OCI-LY7 (cell line): ENCODE measurements at regions not wholly inside any gene's neighbourhood (a gene's known extent, or its start where the extent isn't known, plus 50 kb on each side); places are given as distances from the start of the nearest gene placed in this dataset.

Experiments
- BruUV-seq: library from RNA; stranded (reverse); fragments of 400-500 nt; replicated peaks from 2 replicates; lab custom pipeline; 2021; lab: Mats Ljungman, UMichigan
- CTCF ChIA-PET: fragments of 300-600 bp; sonication (Branson Sonifier 250); formaldehyde crosslinking; loops from one replicate; lab custom pipeline; 2022; ENCODE audit warnings: antibody characterized with exemption; ENCODE audit not compliant: unreplicated experiment; lab: Charles Lee
- POLR2A ChIA-PET: fragments of 300-600 bp; sonication (Branson Sonifier 250); formaldehyde crosslinking; loops from one replicate; lab custom pipeline; 2022; ENCODE audit warnings: antibody characterized with exemption; lab: Charles Lee
- DNase-seq: peaks from one replicate; pipeline ENCODE4 v3.0.0-alpha.2; 2015; ENCODE audit warnings: low spot score
- H2AFZ ChIP-seq: fragments of 200-600 bp; sonication (generic), shearing (Covaris generic); 2 replicates; pipeline ENCODE4 v1.6.1; 2014; ENCODE audit warnings: mild to moderate bottlenecking, antibody characterized with exemption, low read length, moderate library complexity
- H3K27ac ChIP-seq: fragments of 200-600 bp; sonication (generic); 2 replicates; pipeline ENCODE4 v1.5.1; 2014; ENCODE audit warnings: mixed run types, low read depth, mild to moderate bottlenecking, moderate library complexity, low read length, inconsistent platforms; ENCODE audit not compliant: poor library complexity, severe bottlenecking
- H3K36me3 ChIP-seq: fragments of 200-600 bp; sonication (generic); 2 replicates; pipeline ENCODE4 v1.6.1; 2014; ENCODE audit warnings: mild to moderate bottlenecking, antibody characterized with exemption, low read length, moderate library complexity, mixed read lengths; ENCODE audit not compliant: insufficient read depth
- H3K4me1 ChIP-seq: fragments of 200-600 bp; sonication (generic); 2 replicates; pipeline ENCODE4 v1.5.1; 2014; ENCODE audit warnings: mild to moderate bottlenecking, low read length; ENCODE audit not compliant: insufficient read depth, poor library complexity, severe bottlenecking
- H3K4me2 ChIP-seq: fragments of 200-600 bp; sonication (generic); 2 replicates; pipeline ENCODE4 v1.6.1; 2014; ENCODE audit warnings: mild to moderate bottlenecking, low read length
- H3K4me3 ChIP-seq: fragments of 200-600 bp; sonication (generic); 2 replicates; pipeline ENCODE4 v1.5.1; 2014; ENCODE audit warnings: mild to moderate bottlenecking, low read depth, low read length; ENCODE audit not compliant: poor library complexity, severe bottlenecking
- H3K79me2 ChIP-seq: fragments of 200-600 bp; sonication (generic); 2 replicates; pipeline ENCODE4 v1.6.1; 2016; ENCODE audit warnings: low read depth, mild to moderate bottlenecking, low read length, moderate library complexity, mixed read lengths; ENCODE audit not compliant: insufficient read depth
- H3K9me2 ChIP-seq: fragments of 200-600 bp; sonication (generic); 2 replicates; pipeline ENCODE4 v1.6.1; 2016; ENCODE audit warnings: mild to moderate bottlenecking, low read length, mixed read lengths; ENCODE audit not compliant: insufficient read depth
- H3K9me3 ChIP-seq: fragments of 200-600 bp; sonication (generic); 2 replicates; pipeline ENCODE4 v1.6.1; 2014; ENCODE audit warnings: mild to moderate bottlenecking, mixed run types, low read length, mixed read lengths
- H4K20me1 ChIP-seq: fragments of 200-600 bp; sonication (generic); 2 replicates; pipeline ENCODE4 v1.6.1; 2014; ENCODE audit warnings: mild to moderate bottlenecking, antibody characterized with exemption, low read length, moderate library complexity, mixed read lengths; ENCODE audit not compliant: insufficient read depth
- EZH2phosphoT487 ChIP-seq: fragments of 200-600 bp; sonication (generic); IDR thresholded peaks from 2 replicates; pipeline ENCODE4 v1.6.1; 2018; ENCODE audit warnings: low read depth, borderline replicate concordance, mild to moderate bottlenecking, mixed run types, antibody characterized with exemption, low read length, moderate library complexity, mixed read lengths
- intact Hi-C: fragments of 100-400 bp; cut with micrococcal nuclease; formaldehyde crosslinking; loops from one replicate; pipeline ENCODE4 v1.10.0; 2022; ENCODE audit not compliant: unreplicated experiment
- TF ChIP-seq, protein P1 (sequence below): fragments of 200-600 bp; sonication (generic); conservative IDR thresholded peaks from 2 replicates; pipeline ENCODE4 v1.5.1; 2014; ENCODE audit warnings: mild to moderate bottlenecking, antibody characterized with exemption, low read length, moderate library complexity, mixed read lengths

DNA sequence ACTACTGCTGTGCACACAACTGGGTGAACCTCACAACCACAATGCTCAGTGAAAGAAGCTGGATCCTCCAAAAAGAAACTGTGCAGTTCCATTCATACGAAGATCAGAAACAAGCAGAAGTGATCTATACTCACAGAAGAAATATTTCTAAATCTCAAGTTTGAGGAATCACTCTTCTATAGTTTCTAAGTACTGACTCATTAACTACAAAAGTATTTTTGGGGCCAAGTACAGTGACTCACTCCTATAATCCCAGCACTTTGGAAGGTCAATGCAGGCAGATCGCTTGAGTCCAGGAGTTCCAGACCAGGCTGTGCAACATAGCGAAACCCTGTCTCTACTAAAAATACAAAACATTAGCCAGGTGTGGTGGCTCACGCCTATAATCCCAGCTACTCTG, 51.3 kb upstream of the RELL1 start:
- no peak for DNase-seq
- Histone ChIP-seq H3K79me2 (no peaks in the 10 kb centered on the region), H3K4me2 (no peak overlapping the region), H4K20me1 (no peaks in the 10 kb centered on the region), H3K27ac (no peak overlapping the region), H3K4me3 (no peak overlapping the region), H3K4me1 (no peaks in the 10 kb centered on the region), H3K36me3 (no peaks in the 10 kb centered on the region), H3K9me2 (no peaks in the 10 kb centered on the region), H2AFZ (no peak overlapping the region), H3K9me3 (no peaks in the 10 kb centered on the region)
- no TSS peak for BruUV-seq
- CTCF ChIA-PET = no interaction called here
- TF ChIP-seq EZH2phosphoT487 = no peak
- TF ChIP-seq, protein P1, sequence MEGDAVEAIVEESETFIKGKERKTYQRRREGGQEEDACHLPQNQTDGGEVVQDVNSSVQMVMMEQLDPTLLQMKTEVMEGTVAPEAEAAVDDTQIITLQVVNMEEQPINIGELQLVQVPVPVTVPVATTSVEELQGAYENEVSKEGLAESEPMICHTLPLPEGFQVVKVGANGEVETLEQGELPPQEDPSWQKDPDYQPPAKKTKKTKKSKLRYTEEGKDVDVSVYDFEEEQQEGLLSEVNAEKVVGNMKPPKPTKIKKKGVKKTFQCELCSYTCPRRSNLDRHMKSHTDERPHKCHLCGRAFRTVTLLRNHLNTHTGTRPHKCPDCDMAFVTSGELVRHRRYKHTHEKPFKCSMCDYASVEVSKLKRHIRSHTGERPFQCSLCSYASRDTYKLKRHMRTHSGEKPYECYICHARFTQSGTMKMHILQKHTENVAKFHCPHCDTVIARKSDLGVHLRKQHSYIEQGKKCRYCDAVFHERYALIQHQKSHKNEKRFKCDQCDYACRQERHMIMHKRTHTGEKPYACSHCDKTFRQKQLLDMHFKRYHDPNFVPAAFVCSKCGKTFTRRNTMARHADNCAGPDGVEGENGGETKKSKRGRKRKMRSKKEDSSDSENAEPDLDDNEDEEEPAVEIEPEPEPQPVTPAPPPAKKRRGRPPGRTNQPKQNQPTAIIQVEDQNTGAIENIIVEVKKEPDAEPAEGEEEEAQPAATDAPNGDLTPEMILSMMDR = no peak
- POLR2A ChIA-PET = interaction anchor here (0.7 kb wide), 1 partner anchor 75 kb away, joined by 3 read pairs; no protein-coding TSS in a partner anchor
- intact Hi-C loops = no loop called here
